T-helper 1 cell treated with Interleukin-12 subunit alpha and Interleukin-12 subunit beta and Interleukin-4 antibody, amounts not matched to agents 30 ng/mL and 1 ng/mL, for 36 hours (primary cell): ENCODE measurements at regions not wholly inside any gene's neighbourhood (a gene's known extent, or its start where the extent isn't known, plus 50 kb on each side); places are given as distances from the start of the nearest gene placed in this dataset.
"Not testable (repeated sequence)": the region's sequence is repeated elsewhere in the genome, so short reads cannot be mapped to it uniquely, and the experiment has no call there.

Experiments used
- intact Hi-C: fragments of 100-400 bp; cut with micrococcal nuclease; formaldehyde crosslinking; loops from one replicate; pipeline ENCODE4 v1.15.1; 2024

GRCh38 chr17:77036841-77037381 is 103.9 kb upstream of the SEC14L1 start:
- intact Hi-C loops: no loop called here

- intact Hi-C loops: no loop called here
Measured at GRCh38 chr17:77037943-77038342, 102.8 kb upstream of the SEC14L1 start.

GRCh38 chr17:77038884-77039555 is 101.7 kb upstream of the SEC14L1 start:
- intact Hi-C loops: no loop called here

- intact Hi-C loops: no loop called here
Measured at GRCh38 chr17:77042476-77043231, 98.1 kb upstream of the SEC14L1 start.

GRCh38 chr17:77045441-77046041 is 95.2 kb upstream of the SEC14L1 start:
- intact Hi-C loops: no loop called here

- intact Hi-C loops: no loop called here
Measured at GRCh38 chr17:77049440-77049839, 91.3 kb upstream of the SEC14L1 start.

GRCh38 chr17:77050901-77051300 is 89.9 kb upstream of the SEC14L1 start:
- intact Hi-C loops: not testable (repeated sequence)

GRCh38 chr17:77054936-77055335 is 85.8 kb upstream of the SEC14L1 start:
- intact Hi-C loops: no loop called here

GRCh38 chr17:77055453-77055852 is 85.3 kb upstream of the SEC14L1 start:
- intact Hi-C loops: no loop called here

- intact Hi-C loops: no loop called here
Measured at GRCh38 chr17:77058016-77058415, 82.8 kb upstream of the SEC14L1 start.

GRCh38 chr17:77061669-77062068 is 79.1 kb upstream of the SEC14L1 start:
- intact Hi-C loops: no loop called here

GRCh38 chr17:77064598-77064997 is 76.2 kb upstream of the SEC14L1 start:
- intact Hi-C loops: no loop called here

GRCh38 chr17:77066165-77066564 is 74.6 kb upstream of the SEC14L1 start:
- intact Hi-C loops: loop anchor here (1.0 to 2.0 kb wide), 3 partner anchors 55 to 250 kb away; partner anchors contain the start of gene MGAT5B

GRCh38 chr17:77066726-77067409 is 73.9 kb upstream of the SEC14L1 start:
- intact Hi-C loops: loop anchor here (1.0 to 2.0 kb wide), 4 partner anchors 56 to 340 kb away; partner anchors contain the start of gene MGAT5B

GRCh38 chr17:77068915-77069314 is 71.9 kb upstream of the SEC14L1 start:
- intact Hi-C loops: no loop called here

- intact Hi-C loops: no loop called here
Measured at GRCh38 chr17:77070888-77071279, 69.9 kb upstream of the SEC14L1 start.

- intact Hi-C loops: no loop called here
Measured at GRCh38 chr17:77071925-77072490, 68.8 kb upstream of the SEC14L1 start.

GRCh38 chr17:77072670-77073069 is 68.1 kb upstream of the SEC14L1 start:
- intact Hi-C loops: no loop called here

GRCh38 chr17:77074681-77075080 is 66.1 kb upstream of the SEC14L1 start:
- intact Hi-C loops: no loop called here

- intact Hi-C loops: no loop called here
Measured at GRCh38 chr17:77076124-77076830, 64.5 kb upstream of the SEC14L1 start.

GRCh38 chr17:77083531-77083930 is 57.2 kb upstream of the SEC14L1 start:
- intact Hi-C loops: no loop called here
